Fibroblast of skin of abdomen (primary cell): ENCODE measurements at regions not wholly inside any gene's neighbourhood (a gene's known extent, or its start where the extent isn't known, plus 50 kb on each side); places are given as distances from the start of the nearest gene placed in this dataset.
"Not testable (repeated sequence)": the region's sequence is repeated elsewhere in the genome, so short reads cannot be mapped to it uniquely, and the experiment has no call there.

Experiments
- DNase-seq: peaks from one replicate; pipeline ENCODE4 v3.0.0-alpha.2; 2013

GRCh38 chr14:34171431-34172172 is 220.7 kb upstream of the EGLN3 start:
- no peak for DNase-seq

GRCh38 chr14:34170882-34171281 is 220.0 kb upstream of the EGLN3 start:
- no peak for DNase-seq

GRCh38 chr14:34169561-34169960 is 218.7 kb upstream of the EGLN3 start:
- no peak for DNase-seq

- DNase-seq = no peak
These were observed 217.8 kb upstream of the EGLN3 start for GRCh38 chr14:34168656-34169055.

- DNase-seq = no peak
These were observed 215.0 kb upstream of the EGLN3 start for GRCh38 chr14:34165847-34166350.

GRCh38 chr14:34164162-34164864 is 213.4 kb upstream of the EGLN3 start:
- no peak for DNase-seq

- DNase-seq = no peak
These were observed 210.6 kb upstream of the EGLN3 start for GRCh38 chr14:34161351-34162082.

GRCh38 chr14:34160619-34161018 is 209.7 kb upstream of the EGLN3 start:
- no peak for DNase-seq

GRCh38 chr14:34157651-34158050 is 206.8 kb upstream of the EGLN3 start:
- no peak for DNase-seq

GRCh38 chr14:34147461-34147860 is 196.6 kb upstream of the EGLN3 start:
- no peak for DNase-seq

GRCh38 chr14:34140127-34140526 is 189.3 kb upstream of the EGLN3 start:
- DNase-seq = not testable (repeated sequence)

GRCh38 chr14:34139160-34140121 is 188.6 kb upstream of the EGLN3 start:
- not testable (repeated sequence) for DNase-seq

- DNase-seq = no peak
These were observed 187.3 kb upstream of the EGLN3 start for GRCh38 chr14:34138175-34138574.

- DNase-seq = no peak
These were observed 186.3 kb upstream of the EGLN3 start for GRCh38 chr14:34137001-34137745.

GRCh38 chr14:34135492-34135891 is 184.6 kb upstream of the EGLN3 start:
- DNase-seq = no peak

- DNase-seq = no peak
These were observed 183.6 kb upstream of the EGLN3 start for GRCh38 chr14:34134484-34134883.

GRCh38 chr14:34129927-34130552 is 179.2 kb upstream of the EGLN3 start:
- no peak for DNase-seq

GRCh38 chr14:34128665-34129064 is 177.8 kb upstream of the EGLN3 start:
- DNase-seq = no peak

GRCh38 chr14:34126586-34126985 is 175.7 kb upstream of the EGLN3 start:
- DNase-seq = no peak

GRCh38 chr14:34124585-34124984 is 173.7 kb upstream of the EGLN3 start:
- DNase-seq = no peak

GRCh38 chr14:34122650-34123049 is 171.8 kb upstream of the EGLN3 start:
- DNase-seq = no peak
